H1 (cell line): ENCODE measurements at regions not wholly inside any gene's neighbourhood (a gene's known extent, or its start where the extent isn't known, plus 50 kb on each side); places are given as distances from the start of the nearest gene placed in this dataset.

Experiments
- CTCF ChIA-PET: fragments of 300-600 bp; sonication (Branson Sonifier 250); formaldehyde crosslinking; loops from one replicate; lab custom pipeline; 2021; ENCODE audit not compliant: partially characterized antibody; lab: Charles Lee
- POLR2A ChIA-PET: fragments of 300-600 bp; sonication (Branson Sonifier 250); formaldehyde crosslinking; loops from one replicate; lab custom pipeline; 2021; ENCODE audit warnings: inconsistent platforms; ENCODE audit not compliant: partially characterized antibody; lab: Charles Lee
- DNase-seq, 2 experiments: peaks; one replicate each; pipeline versions ENCODE4 v3.0.0 to v3.0.0-alpha.2; 2010 to 2022; ENCODE audit warnings: low spot score in 2 of 2, low read depth in 1 of 2, mixed read lengths in 1 of 2
- FAIRE-seq: peaks from 2 replicates; lab custom pipeline; 2011; peaks lifted over from hg19 to GRCh38; lab: Jason Lieb, UNC
- H2AFZ ChIP-seq: 2 replicates; pipeline ENCODE4 v1.8.1; 2012; ENCODE audit warnings: low read length, inconsistent platforms
- H2AK5ac ChIP-seq: 2 replicates; pipeline ENCODE4 v1.6.1; 2013; ENCODE audit warnings: low read depth, low read length
- H2BK120ac ChIP-seq: replicated peaks from 2 replicates; pipeline ENCODE3; 2013; ENCODE audit warnings: low read depth, low read length, inconsistent platforms
- H2BK12ac ChIP-seq: 2 replicates; pipeline ENCODE4 v1.6.1; 2013; ENCODE audit warnings: low read depth, low read length
- H2BK15ac ChIP-seq: 2 replicates; pipeline ENCODE4 v1.6.1; 2013; ENCODE audit warnings: low read length
- H2BK20ac ChIP-seq: 2 replicates; pipeline ENCODE4 v1.6.1; 2013; ENCODE audit warnings: low read length
- H2BK5ac ChIP-seq: 2 replicates; pipeline ENCODE4 v1.6.1; 2013; ENCODE audit warnings: low read depth, low read length
- H3K14ac ChIP-seq: 2 replicates; pipeline ENCODE4 v1.6.1; 2013; ENCODE audit warnings: inconsistent platforms; ENCODE audit not compliant: insufficient read length
- H3K18ac ChIP-seq: 2 replicates; pipeline ENCODE4 v1.6.1; 2013; ENCODE audit warnings: low read length; ENCODE audit errors: extremely low read depth
- H3K23ac ChIP-seq: 2 replicates; pipeline ENCODE4 v1.6.1; 2013; ENCODE audit warnings: inconsistent platforms; ENCODE audit not compliant: insufficient read length
- H3K23me2 ChIP-seq: 2 replicates; pipeline ENCODE4 v1.6.1; 2013; ENCODE audit warnings: low read depth, low read length
- H3K27ac ChIP-seq: 2 replicates; pipeline ENCODE4 v1.6.1; 2011; ENCODE audit warnings: low read depth, low read length, inconsistent platforms
- H3K27me3 ChIP-seq, 4 experiments: replicated peaks in 1 of 4; 1 replicate in 1 of 4; 2 replicates in 3 of 4; pipeline versions ENCODE4 v1.6.1 to v1.8.1; 2011 to 2013; ENCODE audit warnings: low read length in 3 of 4, mild to moderate bottlenecking in 3 of 4, inconsistent platforms in 2 of 4, mixed read lengths in 2 of 4, moderate library complexity in 1 of 4; ENCODE audit not compliant: control insufficient read depth in 3 of 4, insufficient read depth in 3 of 4; ENCODE audit errors: extremely low read depth in 1 of 4
- H3K36me3 ChIP-seq, 4 experiments: 2 replicates each; pipeline versions ENCODE4 v1.6.1 to v1.8.1; 2011 to 2013; ENCODE audit warnings: mild to moderate bottlenecking in 4 of 4, low read length in 3 of 4, moderate library complexity in 2 of 4, control low read depth in 1 of 4, inconsistent platforms in 1 of 4; ENCODE audit not compliant: insufficient read depth in 4 of 4, control insufficient read depth in 2 of 4
- H3K4ac ChIP-seq: replicated peaks from 2 replicates; pipeline ENCODE3; 2013; ENCODE audit warnings: low read length, low read depth, mixed read lengths, inconsistent platforms; ENCODE audit not compliant: insufficient read length
- H3K4me1 ChIP-seq, 4 experiments: replicated peaks in 1 of 4; 1 replicate in 1 of 4; 2 replicates in 3 of 4; pipeline versions ENCODE4 v1.6.1 to v1.8.1; 2011 to 2013; ENCODE audit warnings: low read length in 3 of 4, inconsistent platforms in 2 of 4, mixed read lengths in 1 of 4; ENCODE audit not compliant: insufficient read depth in 4 of 4, control insufficient read depth in 3 of 4
- H3K4me2 ChIP-seq, 2 experiments: 2 replicates each; pipeline versions ENCODE4 v1.6.1 to v1.8.1; 2011 to 2013; ENCODE audit warnings: low read depth in 2 of 2, low read length in 2 of 2, control low read depth in 1 of 2, inconsistent platforms in 1 of 2, mild to moderate bottlenecking in 1 of 2; ENCODE audit not compliant: insufficient read depth in 1 of 2
- H3K4me3 ChIP-seq, 4 experiments: fragments of 200-600, 300-600 bp in 1 of 4; sonication (generic), shearing (Covaris generic), sonication (Bioruptor Twin) in 1 of 4; 2 replicates each; pipeline versions ENCODE4 v1.5.1 to v1.8.1; 2011 to 2016; ENCODE audit warnings: low read length in 4 of 4, low read depth in 3 of 4, control low read depth in 2 of 4, inconsistent platforms in 2 of 4, mild to moderate bottlenecking in 2 of 4, mixed read lengths in 1 of 4, moderate library complexity in 1 of 4; ENCODE audit not compliant: insufficient read depth in 2 of 4; ENCODE audit errors: extremely low read depth in 1 of 4
- H3K56ac ChIP-seq: replicated peaks from 2 replicates; pipeline ENCODE3; 2013; ENCODE audit warnings: low read depth, mild to moderate bottlenecking, mixed read lengths, low read length, inconsistent platforms; ENCODE audit not compliant: insufficient read length
- H3K79me1 ChIP-seq: 2 replicates; pipeline ENCODE4 v1.6.1; 2013; ENCODE audit warnings: low read depth, low read length, control low read depth
- H3K79me2 ChIP-seq, 2 experiments: 2 replicates each; pipeline versions ENCODE4 v1.6.1 to v1.8.1; 2012 to 2013; ENCODE audit warnings: low read length in 2 of 2, mild to moderate bottlenecking in 2 of 2, inconsistent platforms in 1 of 2; ENCODE audit not compliant: insufficient read depth in 2 of 2, control insufficient read depth in 1 of 2
- H3K9ac ChIP-seq, 4 experiments: replicated peaks in 1 of 4; 1 replicate in 1 of 4; 2 replicates in 3 of 4; pipeline versions ENCODE4 v1.6.1 to v1.8.1; 2011 to 2013; ENCODE audit warnings: low read depth in 3 of 4, low read length in 3 of 4, control low read depth in 2 of 4, mild to moderate bottlenecking in 2 of 4, moderate library complexity in 2 of 4, inconsistent platforms in 1 of 4; ENCODE audit errors: extremely low read depth in 1 of 4
- H3K9me3 ChIP-seq, 2 experiments: 2 replicates each; pipeline versions ENCODE4 v1.6.1 to v1.8.1; 2012 to 2013; ENCODE audit warnings: mild to moderate bottlenecking in 2 of 2, moderate library complexity in 2 of 2, control low read depth in 1 of 2, inconsistent platforms in 1 of 2, low read depth in 1 of 2, low read length in 1 of 2, mixed read lengths in 1 of 2; ENCODE audit not compliant: insufficient read depth in 2 of 2
- H4K20me1 ChIP-seq, 2 experiments: replicated peaks in 1 of 2; 2 replicates each; pipeline versions ENCODE3 to v1.8.1; 2011 to 2013; ENCODE audit warnings: inconsistent platforms in 2 of 2, low read length in 2 of 2, mild to moderate bottlenecking in 1 of 2; ENCODE audit not compliant: insufficient read depth in 2 of 2, control insufficient read depth in 1 of 2
- H4K5ac ChIP-seq: 2 replicates; pipeline ENCODE4 v1.6.1; 2013; ENCODE audit warnings: low read length, low read depth, mixed read lengths, inconsistent platforms; ENCODE audit not compliant: insufficient read length
- H4K8ac ChIP-seq: 2 replicates; pipeline ENCODE4 v1.8.0; 2013; ENCODE audit warnings: mild to moderate bottlenecking, moderate library complexity, low read length, inconsistent platforms; ENCODE audit not compliant: insufficient read depth; ENCODE audit errors: extremely low read depth
- H4K91ac ChIP-seq: replicated peaks from 2 replicates; pipeline ENCODE3; 2013; ENCODE audit warnings: low read length, mixed read lengths, inconsistent platforms; ENCODE audit not compliant: insufficient read length
- ASH2L ChIP-seq: fragments of 200-600, 300-600 bp; sonication (generic); IDR thresholded peaks from one replicate; pipeline ENCODE4 v1.7.1; 2017; ENCODE audit warnings: low read length
- HDAC2 ChIP-seq, 2 experiments: fragments of 300-600 bp in 1 of 2; sonication (generic) in 1 of 2; IDR thresholded peaks; 2 replicates each; pipeline ENCODE4 v1.6.1; 2011 to 2012; ENCODE audit warnings: low read depth in 2 of 2, low read length in 2 of 2, mild to moderate bottlenecking in 2 of 2, moderate library complexity in 2 of 2, borderline replicate concordance in 1 of 2, inconsistent platforms in 1 of 2
- KDM1A ChIP-seq: fragments of 200-600, 300-600 bp; sonication (generic); IDR thresholded peaks from 2 replicates; pipeline ENCODE4 v1.7.1; 2016; ENCODE audit warnings: mild to moderate bottlenecking, low read length, borderline replicate concordance
- RAD21 ChIP-seq, 2 experiments: IDR thresholded peaks in 1 of 2; conservative IDR thresholded peaks in 1 of 2; 2 replicates each; pipeline ENCODE4 v1.6.1; 2011; ENCODE audit warnings: low read depth in 2 of 2, low read length in 2 of 2, improper control_type of control experiment in 1 of 2, inconsistent platforms in 1 of 2, mild to moderate bottlenecking in 1 of 2, moderate library complexity in 1 of 2
- SP1 ChIP-seq: IDR thresholded peaks from 2 replicates; pipeline ENCODE4 v1.6.1; 2011; ENCODE audit warnings: low read depth, low read length
- TEAD4 ChIP-seq: IDR thresholded peaks from 2 replicates; pipeline ENCODE4 v1.6.1; 2012; ENCODE audit warnings: low read depth, low read length, inconsistent platforms, mixed read lengths
- YY1 ChIP-seq: IDR thresholded peaks from 2 replicates; pipeline ENCODE4 v1.6.1; 2011; ENCODE audit warnings: low read depth, mild to moderate bottlenecking, low read length
- WGBS, 2 experiments: shearing (Covaris generic) in 1 of 2; methylation state at CpG; one replicate each; pipeline versions ENCODE4 v1.1.6 to v1.1.7; 2013 to 2015; ENCODE audit warnings: low lambda C conversion rate in 2 of 2, mixed read lengths in 2 of 2, inconsistent platforms in 1 of 2, low coverage in 1 of 2, missing lambda C conversion rate in 1 of 2; ENCODE audit not compliant: insufficient replicate concordance in 2 of 2, insufficient coverage in 1 of 2, insufficient read length in 1 of 2; ENCODE audit errors: extremely low coverage in 1 of 2, missing lambda C conversion rate in 1 of 2; 5-methylcytosine and 5-hydroxymethylcytosine counted together

DNA sequence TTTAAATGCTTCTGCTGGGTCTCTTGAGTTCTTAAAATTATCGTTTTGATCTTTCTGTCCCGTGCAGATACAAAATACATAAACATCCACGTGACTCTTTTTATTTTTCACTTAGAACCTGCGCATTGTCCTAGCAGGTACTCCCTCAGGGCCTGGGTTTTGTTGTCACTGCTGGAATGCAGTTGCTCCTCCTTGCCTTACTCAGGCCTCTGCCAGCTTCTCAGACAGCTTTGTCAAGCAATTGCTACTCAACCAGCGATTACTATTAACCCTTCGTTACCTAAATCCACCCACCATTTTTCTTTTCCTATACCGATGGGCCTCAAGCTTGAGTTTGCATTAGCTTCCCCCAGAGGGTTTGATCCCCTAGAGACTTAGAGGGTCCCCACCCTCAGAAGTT, 405.9 kb upstream of the RBFOX1 start:
- POLR2A ChIA-PET: no interaction called here
- Histone ChIP-seq H4K20me1 (no peaks in the 10 kb centered on the region), H2BK120ac (no peak overlapping the region), H3K4me1 (peaks cover 0 to 7% (median 5%) of the 10 kb centered on the region in 4 experiments; a peak in 4 of 7 replicates), H2BK12ac (0 out of 2 replicates have a peak overlapping the region, but pooled peaks have one; percentile 4), H3K9me3 (no peaks in the 10 kb centered on the region), H3K56ac (no peak overlapping the region)
- TF ChIP-seq HDAC2 (IDR thresholded peaks at IDR 0.05; ENCODE audit: borderline replicate concordance in 1 of 2, low read depth in 2 of 2, low read length in 2 of 2) (no peak), SP1 (0 out of 2 replicates have a peak, but pooled peaks have one; percentile 17), KDM1A (no peak), RAD21 (IDR thresholded peaks at IDR 0.05 in 1 of 2, conservative IDR thresholded peaks at IDR 0.05 in 1 of 2; ENCODE audit: low read depth in 2 of 2, low read length in 2 of 2) (0 out of 4 replicates have a peak, but pooled peaks of 1 of the 2 experiments have one; percentile 5), ASH2L (peak; percentile 16), TEAD4 (peak; percentile 92), YY1 (peak; percentile 70; the same call in 1 of the 2 replicates)
- TF ChIP-seq, all 59 proteins: peak for 5
- Histone ChIP-seq H3K79me2 (no peaks in the 10 kb centered on the region), H3K23ac (no peak overlapping the region), H3K36me3 (no peaks in the 10 kb centered on the region), H2BK5ac (no peak overlapping the region), H3K14ac (no peak overlapping the region), H2AK5ac (no peak overlapping the region), H4K5ac (no peak overlapping the region), H3K4me3 (peak overlapping the region in 1 of 4 experiments; percentile 22; a peak in 1 of 8 replicates), H2BK20ac (no peak overlapping the region), H2AFZ (no peak overlapping the region), H3K79me1 (no peaks in the 10 kb centered on the region), H3K9ac (no peak overlapping the region), H3K4ac (peak overlapping the region; percentile 27), H3K27me3 (no peaks in the 10 kb centered on the region), H3K27ac (no peak overlapping the region), H2BK15ac (no peak overlapping the region), H3K23me2 (no peaks in the 10 kb centered on the region), H4K8ac (no peak overlapping the region), H3K4me2 (peak overlapping the region; percentile 17 to 30; a peak in 1 of 4 replicates), H3K18ac (no peak overlapping the region), H4K91ac (no peak overlapping the region)
- 46% methylated on average over 7 of the region's 7 CpGs; no CpG with 5 or more reads in 1 of the 2 experiments for WGBS, 2 experiments
- FAIRE-seq: peak; percentile 95
- DNase-seq: peak; percentile 27 to 46
- CTCF ChIA-PET: interaction anchor here (1.3 kb wide), 1 partner anchor 246 kb away, joined by 3 read pairs; no protein-coding TSS in a partner anchor
